Activated T-cell treated with anti-CD3 and anti-CD28 coated beads for 1 hour (primary cell): ENCODE measurements at regions not wholly inside any gene's neighbourhood (a gene's known extent, or its start where the extent isn't known, plus 50 kb on each side); places are given as distances from the start of the nearest gene placed in this dataset.

Source experiments
- DNase-seq: peaks from one replicate; pipeline ENCODE4 v3.0.0-alpha.2; 2020; ENCODE audit warnings: low read depth

GRCh38 chr12:93134175-93134890 is 205.2 kb upstream of the EEA1 start:
- no peak for DNase-seq

- no peak for DNase-seq
Measured at GRCh38 chr12:93134893-93135285, 205.8 kb upstream of the EEA1 start.

GRCh38 chr12:93135286-93136239 is 206.5 kb upstream of the EEA1 start:
- DNase-seq = no peak

- no peak for DNase-seq
Measured at GRCh38 chr12:93136253-93137055, 207.4 kb upstream of the EEA1 start.

- no peak for DNase-seq
Measured at GRCh38 chr12:93137656-93138612, 208.8 kb upstream of the EEA1 start.

GRCh38 chr12:93139028-93139665 is 210.1 kb upstream of the EEA1 start:
- no peak for DNase-seq

- no peak for DNase-seq
Measured at GRCh38 chr12:93140325-93140724, 211.2 kb upstream of the EEA1 start.

- no peak for DNase-seq
Measured at GRCh38 chr12:93140801-93141200, 211.7 kb upstream of the EEA1 start.

- DNase-seq = no peak
Measured at GRCh38 chr12:93142881-93143280, 213.8 kb upstream of the EEA1 start.

- no peak for DNase-seq
Measured at GRCh38 chr12:93144109-93144508, 215.0 kb upstream of the EEA1 start.

GRCh38 chr12:93145086-93145485 is 216.0 kb upstream of the EEA1 start:
- DNase-seq = no peak

- DNase-seq = no peak
Measured at GRCh38 chr12:93146263-93146939, 217.3 kb upstream of the EEA1 start.

- no peak for DNase-seq
Measured at GRCh38 chr12:93146970-93147369, 217.9 kb upstream of the EEA1 start.

GRCh38 chr12:93148412-93148811 is 219.3 kb upstream of the EEA1 start:
- no peak for DNase-seq

GRCh38 chr12:93149229-93149628 is 220.1 kb upstream of the EEA1 start:
- DNase-seq = no peak

- DNase-seq = no peak
Measured at GRCh38 chr12:93151079-93151762, 222.1 kb upstream of the EEA1 start.

GRCh38 chr12:93152617-93153016 is 223.5 kb upstream of the EEA1 start:
- DNase-seq = no peak

GRCh38 chr12:93153321-93153720 is 224.2 kb upstream of the EEA1 start:
- no peak for DNase-seq

GRCh38 chr12:93154096-93154728 is 223.5 kb upstream of the NUDT4 start:
- no peak for DNase-seq
